B cell (primary cell): ENCODE measurements at regions not wholly inside any gene's neighbourhood (a gene's known extent, or its start where the extent isn't known, plus 50 kb on each side); places are given as distances from the start of the nearest gene placed in this dataset.

Experiments used
- ATAC-seq: fragments of 200-7000 bp; cut with Tn5 transposase; one replicate; pipeline ENCODE4 v1.10.0; 2021; ENCODE audit warnings: low read depth, mild to moderate bottlenecking, moderate number of reproducible peaks, moderate library complexity
- CTCF ChIA-PET: fragments of 350-600 bp; sonication (Branson Sonifier 250); formaldehyde crosslinking; loops from one replicate; lab custom pipeline; 2021; ENCODE audit warnings: antibody characterized with exemption, inconsistent platforms; lab: Charles Lee
- POLR2A ChIA-PET: fragments of 350-600 bp; sonication (Branson Sonifier 250); formaldehyde crosslinking; loops from one replicate; lab custom pipeline; 2021; ENCODE audit warnings: antibody characterized with exemption; lab: Charles Lee
- DNase-seq: peaks from one replicate; pipeline ENCODE4 v3.0.0; 2013
- H2AFZ ChIP-seq: 2 replicates; pipeline ENCODE4 v1.6.1; 2012; ENCODE audit warnings: mild to moderate bottlenecking, low read depth, low read length; ENCODE audit not compliant: insufficient read depth, poor library complexity, severe bottlenecking
- H3K27ac ChIP-seq, 2 donors: 1 replicate in 1 of 2; 2 replicates in 1 of 2; pipeline ENCODE4 v1.5.1; 2012 to 2013; ENCODE audit warnings: low read length in 2 of 2, mild to moderate bottlenecking in 2 of 2, moderate library complexity in 1 of 2
- H3K27me3 ChIP-seq, 4 experiments: fragments of 200-600 bp in 1 of 4; sonication (generic) in 1 of 4; replicated peaks in 1 of 4; 1 replicate in 2 of 4; 2 replicates in 2 of 4; pipeline versions ENCODE4 v1.6.1 to v1.7.0; 2013 to 2016; ENCODE audit warnings: low read length in 3 of 4, mild to moderate bottlenecking in 2 of 4, mixed read lengths in 1 of 4, moderate library complexity in 1 of 4; ENCODE audit not compliant: insufficient read depth in 4 of 4, control insufficient read depth in 3 of 4; ENCODE audit errors: control extremely low read depth in 1 of 4
- H3K36me3 ChIP-seq, 2 experiments: replicated peaks in 1 of 2; 1 replicate in 1 of 2; 2 replicates in 1 of 2; pipeline versions ENCODE4 v1.6.1 to v1.7.1; 2013; ENCODE audit warnings: low read length in 1 of 2; ENCODE audit not compliant: insufficient read depth in 2 of 2, control insufficient read depth in 1 of 2; ENCODE audit errors: control extremely low read depth in 1 of 2, extremely low read depth in 1 of 2
- H3K4me1 ChIP-seq, 2 donors: fragments of 200-600 bp in 1 of 2; sonication (generic) in 1 of 2; 1 replicate in 1 of 2; 2 replicates in 1 of 2; pipeline versions ENCODE4 v1.5.1 to v1.6.1; 2013 to 2017; ENCODE audit warnings: low read length in 2 of 2; ENCODE audit not compliant: control insufficient read depth in 2 of 2, insufficient read depth in 2 of 2
- H3K4me2 ChIP-seq: replicated peaks from 2 replicates; pipeline ENCODE3; 2012; ENCODE audit warnings: mild to moderate bottlenecking, low read depth, low read length; ENCODE audit not compliant: poor library complexity, severe bottlenecking
- H3K4me3 ChIP-seq, 5 experiments: fragments of 200-600 bp in 1 of 5; sonication (generic) in 1 of 5; 1 replicate in 3 of 5; 2 replicates in 2 of 5; pipeline versions ENCODE4 v1.5.1 to v1.7.0; 2011 to 2016; ENCODE audit warnings: low read length in 4 of 5, mild to moderate bottlenecking in 4 of 5, low read depth in 2 of 5, control low read depth in 1 of 5, moderate library complexity in 1 of 5; ENCODE audit not compliant: insufficient read depth in 1 of 5; ENCODE audit errors: control extremely low read depth in 1 of 5, extremely low read depth in 1 of 5
- H3K79me2 ChIP-seq: fragments of 200-600 bp; sonication (generic); one replicate; pipeline ENCODE4 v1.6.0; 2016; ENCODE audit warnings: low read length; ENCODE audit not compliant: control insufficient read depth, insufficient read depth
- H3K9ac ChIP-seq: fragments of 200-600 bp; sonication (generic); 2 replicates; pipeline ENCODE4 v1.6.1; 2017; ENCODE audit warnings: mild to moderate bottlenecking, low read length, moderate library complexity
- H3K9me3 ChIP-seq, 3 donors: one replicate each; pipeline versions ENCODE4 v1.6.1 to v1.7.1; 2013; ENCODE audit warnings: low read length in 2 of 3; ENCODE audit not compliant: control insufficient read depth in 2 of 3, insufficient read depth in 1 of 3; ENCODE audit errors: control extremely low read depth in 1 of 3
- H4K20me1 ChIP-seq: 2 replicates; pipeline ENCODE4 v1.6.0; 2012; ENCODE audit warnings: mild to moderate bottlenecking, low read length; ENCODE audit not compliant: insufficient read depth, control insufficient read depth, poor library complexity, severe bottlenecking
- H3K27ac Mint-ChIP-seq: one replicate; pipeline ENCODE4 v1.8.0; 2021; ENCODE audit warnings: mixed read lengths
- H3K27me3 Mint-ChIP-seq: one replicate; pipeline ENCODE4 v1.8.0; 2021; ENCODE audit warnings: mixed read lengths
- H3K4me1 Mint-ChIP-seq: one replicate; pipeline ENCODE4 v1.8.0; 2021; ENCODE audit warnings: mixed read lengths
- H3K4me3 Mint-ChIP-seq: one replicate; pipeline ENCODE4 v1.8.0; 2021; ENCODE audit warnings: mixed read lengths
- H3K9me3 Mint-ChIP-seq: one replicate; pipeline ENCODE4 v1.8.0; 2022; ENCODE audit warnings: mixed read lengths; ENCODE audit not compliant: insufficient read depth
- CTCF ChIP-seq: fragments of 200-600 bp; IDR thresholded peaks from one replicate; pipeline ENCODE4 v1.8.0; 2022; ENCODE audit warnings: antibody characterized with exemption, mild to moderate bottlenecking
- EZH2 ChIP-seq: IDR thresholded peaks from 2 replicates; pipeline ENCODE4 v1.6.1; 2012; ENCODE audit warnings: borderline replicate concordance, low read depth, mild to moderate bottlenecking, moderate library complexity, low read length; ENCODE audit not compliant: insufficient read depth, poor library complexity, severe bottlenecking
- WGBS: methylation state at CpG from one replicate; pipeline ENCODE4 v1.1.5; 2013; ENCODE audit warnings: missing lambda C conversion rate; ENCODE audit not compliant: insufficient coverage; 5-methylcytosine and 5-hydroxymethylcytosine counted together
- intact Hi-C: fragments of 100-400 bp; cut with micrococcal nuclease; formaldehyde crosslinking; loops from one replicate; pipeline ENCODE4 v1.10.0; 2022

- Mint-ChIP-seq H3K4me1 (no peaks in the 10 kb centered on the region), H3K4me3 (no peak overlapping the region), H3K9me3 (peaks cover 6% of the 10 kb centered on the region), H3K27me3 (no peaks in the 10 kb centered on the region), H3K27ac (no peak overlapping the region)
- H4K20me1 ChIP-seq = no peaks in the 10 kb centered on the region
- WGBS = 94% methylated on average over 3 of the region's 3 CpGs
- no peak overlapping the region for H3K4me3 ChIP-seq
- CTCF ChIA-PET = no interaction called here
- intact Hi-C loops = no loop called here
- H3K27ac ChIP-seq = no peak overlapping the region
- no peak overlapping the region for H3K4me2 ChIP-seq
- no peaks in the 10 kb centered on the region for H3K79me2 ChIP-seq
- POLR2A ChIA-PET = no interaction called here
- no peak overlapping the region for H3K9ac ChIP-seq
- no peaks in the 10 kb centered on the region for H3K4me1 ChIP-seq
- H2AFZ ChIP-seq = no peak overlapping the region
- no peak for ATAC-seq
- H3K36me3 ChIP-seq = no peaks in the 10 kb centered on the region
- no peaks in the 10 kb centered on the region for H3K9me3 ChIP-seq
- H3K27me3 ChIP-seq = no peaks in the 10 kb centered on the region
- no peak for DNase-seq
- TF ChIP-seq CTCF (no peak), EZH2 (no peak)
Measured at GRCh38 chr1:80731241-80731894, 1069.4 kb upstream of the ADGRL2 start.

GRCh38 chr1:80722611-80723010 is 1078.1 kb upstream of the ADGRL2 start:
- H2AFZ ChIP-seq = no peak overlapping the region
- Mint-ChIP-seq H3K9me3 (no peaks in the 10 kb centered on the region), H3K27me3 (no peaks in the 10 kb centered on the region), H3K4me3 (no peak overlapping the region), H3K27ac (no peak overlapping the region), H3K4me1 (no peaks in the 10 kb centered on the region)
- no peaks in the 10 kb centered on the region for H3K4me1 ChIP-seq
- peaks cover 0 to 7% (median 0%) of the 10 kb centered on the region in 3 donors for H3K9me3 ChIP-seq
- no peak overlapping the region for H3K4me3 ChIP-seq
- ChIA-PET POLR2A (no interaction called here), CTCF (no interaction called here)
- H3K79me2 ChIP-seq = no peaks in the 10 kb centered on the region
- H3K9ac ChIP-seq = no peak overlapping the region
- no peaks in the 10 kb centered on the region for H3K36me3 ChIP-seq
- intact Hi-C loops = no loop called here
- ATAC-seq (no peak), DNase-seq (no peak)
- H3K27me3 ChIP-seq = peaks cover 0 to 5% (median 0%) of the 10 kb centered on the region in 4 experiments
- WGBS = 64% methylated on average over 2 of the region's 2 CpGs
- no peak overlapping the region for H3K4me2 ChIP-seq
- no peak overlapping the region for H3K27ac ChIP-seq
- no peaks in the 10 kb centered on the region for H4K20me1 ChIP-seq
- TF ChIP-seq CTCF = no peak
- TF ChIP-seq EZH2 = no peak
